HG02798 (cell line): ENCODE measurements at regions not wholly inside any gene's neighbourhood (a gene's known extent, or its start where the extent isn't known, plus 50 kb on each side); places are given as distances from the start of the nearest gene placed in this dataset.
"Not testable (repeated sequence)": the region's sequence is repeated elsewhere in the genome, so short reads cannot be mapped to it uniquely, and the experiment has no call there.

Source experiments
- ATAC-seq: cut with Tn5 transposase; IDR thresholded peaks from one replicate; pipeline ENCODE4 v1.9.1; 2021; ENCODE audit warnings: mild to moderate bottlenecking; ENCODE audit not compliant: unreplicated experiment, poor library complexity

DNA sequence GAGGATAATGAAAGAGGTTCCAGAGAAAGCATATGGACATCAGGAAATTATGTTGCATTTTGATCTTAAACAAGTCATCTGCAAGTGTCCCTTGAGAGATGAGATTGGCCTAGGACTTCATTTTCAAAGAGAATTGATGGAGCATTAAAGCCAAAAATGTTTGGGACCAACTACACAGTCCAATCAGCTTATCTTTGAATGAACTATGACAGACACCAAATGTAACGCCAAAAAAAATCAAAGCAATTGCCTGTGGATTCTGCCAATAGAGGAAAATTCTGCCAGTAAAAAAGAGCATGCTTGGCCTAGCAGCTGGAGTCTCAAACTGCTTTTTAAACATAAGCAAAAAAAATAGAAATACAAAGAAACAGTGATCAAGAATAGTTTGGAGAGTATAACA, 594.5 kb upstream of the CHAC2 start:
- ATAC-seq: no peak

DNA sequence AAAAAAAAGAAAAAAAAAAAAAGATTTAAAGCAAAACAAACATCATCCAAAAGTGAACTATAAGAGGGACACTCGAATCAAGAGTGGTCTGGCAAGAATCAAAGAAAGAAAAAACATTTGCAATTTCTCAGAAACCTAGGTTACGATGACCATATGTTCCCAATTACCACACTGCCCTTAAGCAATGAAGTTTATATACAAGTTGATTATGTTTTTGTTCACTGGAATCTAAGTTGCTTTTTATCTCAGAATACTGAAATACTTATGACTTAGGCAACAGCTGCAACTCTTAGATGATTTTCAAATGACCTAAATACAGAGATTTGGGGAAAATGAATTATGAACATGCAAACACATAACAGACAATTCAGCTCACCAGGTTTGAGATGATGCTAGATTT, 597.1 kb upstream of the CHAC2 start:
- ATAC-seq: no peak

DNA sequence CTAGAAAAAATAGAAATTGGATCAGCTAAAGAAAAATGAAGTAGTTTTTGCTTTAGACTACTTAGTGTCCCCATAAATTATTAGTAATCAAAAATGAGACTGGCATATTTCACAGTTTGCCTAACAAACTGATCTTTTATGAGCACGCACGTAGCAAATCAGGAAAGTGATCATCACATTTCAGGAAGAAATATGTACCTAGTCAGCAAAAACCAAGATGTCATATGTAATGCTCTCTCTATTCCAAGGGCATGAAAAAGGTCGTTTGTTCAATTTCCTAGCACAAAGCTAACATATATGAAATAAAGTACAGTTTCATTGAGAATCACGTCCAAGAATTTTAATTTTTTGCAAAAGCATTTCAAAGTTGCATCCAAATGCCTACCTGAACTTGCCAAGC, 600.4 kb upstream of the CHAC2 start:
- ATAC-seq: no peak

DNA sequence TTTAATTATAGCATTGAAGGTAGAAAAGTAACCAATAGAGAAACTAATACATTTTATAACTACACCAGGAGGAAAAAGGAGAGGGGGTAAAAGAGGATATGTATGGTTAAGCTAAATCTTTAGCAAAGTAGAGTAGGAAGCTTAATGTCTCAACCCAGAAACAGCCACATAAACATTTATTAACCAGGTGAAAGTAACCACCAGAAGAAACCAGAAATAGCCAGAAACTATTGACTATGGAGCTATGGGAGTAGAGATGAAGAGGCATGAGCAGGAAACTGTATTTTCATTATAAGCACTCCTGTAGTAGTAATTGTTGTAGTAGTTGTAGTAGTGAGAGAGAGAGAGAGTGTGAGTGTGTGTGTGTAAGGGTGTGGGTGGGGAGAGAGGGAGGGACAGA, 617.5 kb upstream of the CHAC2 start:
- no peak for ATAC-seq

DNA sequence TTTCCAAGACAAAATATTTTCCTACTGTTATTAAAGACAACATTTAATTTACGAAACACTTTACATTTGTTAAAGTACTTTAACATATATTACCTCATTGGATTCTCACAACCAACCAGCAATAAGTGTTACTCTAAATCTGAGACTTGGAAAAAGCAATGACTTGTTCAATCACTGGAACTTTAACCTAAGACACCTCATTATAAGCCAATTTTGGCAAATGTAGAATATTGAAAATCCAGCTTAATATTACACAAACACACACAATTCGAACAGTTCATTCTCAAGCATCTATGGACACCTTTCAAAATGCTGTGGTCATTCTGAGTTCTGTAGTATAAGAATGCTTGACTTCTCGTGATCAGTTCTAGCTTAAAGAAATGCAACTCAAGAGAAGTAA, 619.4 kb upstream of the CHAC2 start:
- ATAC-seq: no peak

DNA sequence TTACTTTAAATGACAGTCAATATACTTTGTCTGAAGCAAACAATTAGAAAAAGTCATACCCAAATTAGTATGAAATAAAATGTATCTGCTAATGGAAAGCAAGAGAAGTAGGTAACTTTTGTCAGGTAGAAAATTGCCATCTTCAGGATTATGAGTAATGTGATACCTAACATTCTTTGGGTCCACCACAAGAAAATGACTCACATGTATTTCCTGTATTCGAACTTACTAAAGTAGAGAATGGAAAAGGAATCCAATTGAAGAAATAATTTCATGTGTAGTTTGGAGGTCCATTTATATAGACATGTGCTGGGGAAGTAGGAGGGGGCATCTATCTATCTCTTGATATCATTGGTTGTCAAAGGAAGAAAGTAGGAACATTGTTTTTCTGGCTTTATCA, 636.2 kb upstream of the CHAC2 start:
- no peak for ATAC-seq

DNA sequence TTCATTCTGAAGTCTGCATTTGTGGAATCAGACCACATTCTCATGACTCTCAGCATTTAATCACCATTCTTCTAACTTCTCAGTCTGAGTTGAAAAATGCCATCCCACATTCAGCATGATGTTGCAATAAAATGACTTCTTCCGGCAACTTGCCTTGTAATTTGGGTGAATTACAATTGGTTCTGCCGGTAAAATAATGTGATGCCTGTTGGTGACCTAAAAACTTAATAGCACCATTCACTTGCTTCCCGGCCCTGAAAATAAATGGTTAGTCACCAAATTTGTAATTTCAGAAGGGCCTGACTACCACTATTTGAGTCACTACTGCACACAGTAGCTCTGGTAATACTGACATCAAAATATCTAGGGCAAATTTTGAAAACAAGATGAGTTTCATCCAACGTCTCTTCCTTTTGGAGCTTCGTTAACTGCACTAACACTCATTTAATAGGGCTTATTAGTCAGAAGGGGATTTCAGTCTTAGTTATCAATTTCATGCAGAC, 637.1 kb upstream of the CHAC2 start:
- ATAC-seq: no peak

DNA sequence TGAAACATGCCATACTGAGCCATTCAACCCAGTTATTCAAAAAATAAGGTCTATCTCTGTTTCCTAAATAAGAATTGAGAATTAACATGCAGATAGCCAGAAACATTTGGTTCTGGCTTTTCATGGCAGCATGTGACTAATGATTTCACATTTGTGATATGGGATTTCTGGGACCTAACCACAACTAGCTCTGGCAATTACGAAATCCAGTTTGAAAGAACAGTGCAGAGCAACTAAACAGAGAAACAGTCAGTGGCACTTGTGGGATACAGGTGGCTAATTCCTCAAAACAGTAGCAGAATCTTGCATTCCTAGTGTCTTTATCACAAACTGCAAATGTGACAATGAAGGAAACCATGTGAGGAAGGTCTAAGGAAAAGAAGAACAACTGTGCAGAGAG, 637.8 kb upstream of the CHAC2 start:
- ATAC-seq: no peak

DNA sequence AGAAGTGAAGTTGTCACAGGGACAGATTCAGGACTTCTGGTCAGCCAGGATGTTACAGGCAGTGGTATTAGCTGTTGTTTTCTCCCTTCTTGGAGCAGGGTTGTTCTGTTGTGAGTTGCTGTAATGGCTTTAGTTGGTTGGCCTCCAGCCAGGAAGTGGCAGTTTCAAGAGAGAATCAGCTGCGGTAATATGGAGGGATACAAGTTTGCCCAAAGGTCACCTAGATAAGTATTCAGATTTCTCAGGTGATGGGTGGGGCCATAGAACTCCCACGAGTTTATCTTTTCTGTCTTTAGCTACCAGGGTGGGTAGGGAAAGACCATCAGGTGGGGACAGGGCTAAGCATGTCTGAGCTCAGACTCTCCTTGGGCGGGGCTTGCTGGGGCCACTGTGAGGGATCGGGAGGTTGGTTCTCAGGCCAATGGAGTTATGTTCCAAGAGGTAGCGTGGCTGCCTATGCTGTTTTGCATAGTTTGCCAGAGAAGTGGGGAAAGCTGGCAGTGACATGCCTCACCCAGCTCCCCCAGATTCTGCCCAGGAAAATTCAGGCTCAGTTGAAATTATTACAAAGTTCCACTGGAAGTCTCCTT, 640.4 kb upstream of the CHAC2 start:
- ATAC-seq: no peak

DNA sequence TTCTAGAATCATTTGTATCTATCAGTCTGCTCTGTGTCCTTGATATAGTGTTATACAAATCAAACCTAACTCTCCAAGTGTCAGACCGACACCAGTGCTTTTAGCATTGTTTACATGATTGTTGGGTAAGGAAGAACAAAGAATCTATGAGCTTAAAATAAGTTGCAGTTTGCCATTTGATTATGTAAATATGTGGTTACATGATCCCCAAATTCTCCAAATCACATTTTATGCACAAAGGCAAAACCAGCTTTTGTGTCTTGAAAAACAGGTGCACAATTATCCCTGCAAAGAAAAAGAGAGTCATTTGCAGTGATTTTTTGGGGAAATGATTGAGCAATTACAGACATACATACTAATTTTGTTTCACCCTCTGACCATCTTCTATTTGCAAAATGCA, 652.6 kb upstream of the CHAC2 start:
- ATAC-seq: no peak

DNA sequence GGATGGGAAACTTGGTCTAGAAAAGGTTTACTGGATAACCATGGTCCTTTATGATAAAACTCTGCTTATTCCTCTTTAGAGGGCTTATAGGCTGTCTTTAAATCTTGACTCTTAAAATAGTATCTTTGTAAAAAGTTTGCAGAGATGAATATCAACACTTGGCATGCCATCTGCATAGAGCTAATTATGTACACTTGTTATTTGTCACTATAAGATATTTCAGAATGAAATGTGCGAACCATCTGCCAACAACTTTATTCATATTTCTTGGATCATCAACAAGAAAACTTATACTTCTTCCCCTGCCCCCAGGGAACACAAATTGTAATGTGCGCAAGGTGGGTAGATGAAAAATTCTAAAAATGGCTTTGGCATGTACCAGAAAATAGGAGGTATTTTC, 653.0 kb upstream of the CHAC2 start:
- no peak for ATAC-seq

DNA sequence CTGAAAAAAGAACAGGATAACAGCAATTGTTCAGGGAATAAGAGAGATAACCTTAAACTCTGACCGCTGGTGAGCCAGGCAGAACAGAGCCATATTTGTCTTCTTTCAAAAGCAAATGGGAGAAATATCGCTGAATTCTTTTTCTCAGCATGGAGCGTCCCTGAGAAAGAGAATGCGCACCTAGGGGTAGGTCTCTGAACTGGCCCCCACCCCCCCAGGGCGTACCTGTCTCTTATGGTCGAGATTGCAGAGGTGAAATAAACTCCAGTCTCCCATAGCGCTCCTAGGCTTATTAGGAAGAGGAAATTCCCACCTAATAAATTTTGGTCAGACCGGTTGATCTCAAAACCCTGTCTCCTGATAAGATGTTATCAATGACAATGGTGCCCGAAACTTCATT, 655.2 kb upstream of the CHAC2 start:
- not testable (repeated sequence) for ATAC-seq

DNA sequence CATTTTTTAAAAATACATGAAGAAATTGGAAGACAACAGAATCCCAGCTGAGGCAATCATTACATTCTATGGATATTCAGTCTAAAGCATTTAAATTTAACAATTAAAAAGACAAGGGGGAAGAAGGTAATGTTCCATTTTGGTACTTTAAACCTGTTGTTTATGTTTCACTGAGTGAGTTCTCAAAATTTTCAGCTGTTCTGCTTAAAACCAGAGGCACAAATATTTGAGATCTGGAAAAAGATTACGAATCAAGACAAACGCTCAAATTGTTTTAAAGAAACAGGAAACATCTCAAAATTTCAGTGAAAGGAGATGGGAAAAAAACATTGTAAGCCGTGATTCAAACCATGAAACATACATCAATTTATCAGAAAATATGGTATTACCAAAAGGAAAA, 656.2 kb upstream of the CHAC2 start:
- ATAC-seq: no peak

DNA sequence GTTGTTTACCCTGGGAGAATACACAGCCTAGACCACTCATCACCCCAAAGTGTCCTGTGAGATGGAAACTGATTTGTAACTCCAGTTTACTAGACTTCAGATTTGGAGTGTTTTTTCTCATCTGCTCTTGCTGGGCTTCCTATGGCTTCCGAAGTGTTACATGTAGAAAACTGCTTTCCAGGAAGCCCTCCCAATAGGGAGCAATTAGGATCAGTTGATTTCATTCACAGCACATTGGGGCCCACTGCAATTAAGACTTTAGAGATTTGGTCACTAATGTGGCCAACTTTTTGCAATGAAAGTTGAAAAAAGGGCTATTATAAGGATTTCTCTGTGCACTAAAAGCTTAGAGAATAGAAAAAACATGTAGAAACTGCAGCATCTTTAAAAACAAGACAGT, 656.6 kb upstream of the CHAC2 start:
- ATAC-seq: no peak

DNA sequence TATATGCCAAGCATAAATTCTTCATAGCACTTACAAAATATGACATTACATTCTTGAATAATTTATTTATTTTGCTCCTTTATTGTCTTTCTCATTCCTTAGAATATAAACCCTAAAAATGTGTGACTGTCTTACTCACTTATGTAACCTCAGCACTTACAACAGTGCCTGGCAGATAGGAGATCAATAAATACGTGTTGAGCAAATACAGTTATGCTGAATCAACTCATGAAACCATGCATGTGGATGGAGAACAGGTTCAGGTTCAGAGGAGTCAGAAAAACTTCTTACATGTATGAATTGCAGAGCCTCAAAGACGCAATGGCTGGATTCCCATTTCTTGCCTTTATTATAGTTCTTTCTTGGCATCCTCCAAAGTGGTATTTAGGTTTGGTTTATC, 659.4 kb upstream of the CHAC2 start:
- no peak for ATAC-seq

DNA sequence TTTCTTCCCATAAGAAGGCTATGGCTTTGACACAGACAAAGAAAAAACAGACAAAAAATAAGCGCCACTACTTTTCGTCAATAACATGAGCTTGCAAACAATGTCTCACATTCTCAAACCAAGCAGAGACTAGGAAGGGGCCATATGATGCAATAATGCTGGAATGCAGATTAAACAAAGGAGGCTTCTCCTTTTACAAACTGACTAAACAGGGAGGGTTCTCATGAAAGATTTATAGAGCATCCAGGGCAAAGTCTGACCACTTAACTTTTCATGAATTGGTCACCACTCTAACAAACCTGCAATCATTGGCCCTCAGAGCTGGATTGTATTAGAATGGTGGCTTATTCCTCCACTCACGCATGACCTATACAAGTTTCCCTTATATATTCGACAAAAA, 663.3 kb upstream of the CHAC2 start:
- no peak for ATAC-seq

DNA sequence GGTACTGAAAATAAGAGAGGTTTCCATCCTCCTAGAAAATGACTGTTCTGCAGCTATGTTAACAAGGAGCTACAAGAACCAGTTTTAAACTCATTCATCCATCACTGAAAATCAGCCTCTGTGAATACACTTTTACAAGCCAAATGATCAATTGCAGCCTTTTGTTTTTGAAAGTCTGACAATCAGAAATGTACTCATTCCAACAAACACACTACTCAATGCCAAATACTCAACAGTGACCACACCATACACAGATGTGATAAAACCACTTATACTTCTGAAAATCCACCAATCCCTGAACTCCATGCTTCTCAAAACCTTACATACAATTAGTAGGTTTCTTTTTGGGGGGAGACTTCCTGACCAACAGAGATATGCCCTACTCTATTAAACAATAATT, 663.9 kb upstream of the CHAC2 start:
- ATAC-seq: no peak

DNA sequence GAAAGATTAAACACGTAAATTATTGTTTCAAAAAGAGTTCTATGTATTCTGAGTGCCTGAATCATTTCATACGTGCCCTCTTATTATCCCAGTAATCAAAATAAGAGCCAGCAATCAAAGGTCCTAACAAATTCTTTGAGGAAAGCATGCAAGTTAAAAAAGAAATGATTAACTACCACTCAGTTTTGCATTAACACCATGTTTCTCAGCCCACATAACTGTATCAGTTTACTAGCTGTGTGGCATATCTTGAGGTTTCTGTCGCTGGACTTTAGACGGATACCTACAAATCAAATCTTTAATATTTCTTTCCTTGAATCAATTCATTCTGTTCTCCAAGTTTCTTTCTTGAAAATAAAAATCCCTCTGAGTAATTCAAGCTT, 668.9 kb upstream of the CHAC2 start:
- ATAC-seq: no peak

DNA sequence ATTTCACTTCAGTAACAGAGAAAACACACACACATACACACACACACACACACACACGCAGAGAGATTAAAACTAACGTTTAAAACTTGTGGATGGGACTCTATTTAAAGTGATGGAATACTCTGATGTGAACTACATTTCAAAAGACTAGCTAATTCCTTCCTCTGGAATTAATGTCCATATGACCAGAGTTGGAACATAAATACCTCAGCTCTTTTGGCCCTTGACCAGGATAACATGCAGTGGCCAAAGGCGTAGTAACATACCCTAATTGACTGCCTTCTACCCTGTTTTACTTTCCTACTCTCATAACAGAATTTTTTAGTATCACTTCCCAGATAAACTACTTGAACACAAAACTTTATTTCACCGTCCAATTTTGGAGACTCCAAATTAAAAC, 671.3 kb upstream of the CHAC2 start:
- no peak for ATAC-seq

DNA sequence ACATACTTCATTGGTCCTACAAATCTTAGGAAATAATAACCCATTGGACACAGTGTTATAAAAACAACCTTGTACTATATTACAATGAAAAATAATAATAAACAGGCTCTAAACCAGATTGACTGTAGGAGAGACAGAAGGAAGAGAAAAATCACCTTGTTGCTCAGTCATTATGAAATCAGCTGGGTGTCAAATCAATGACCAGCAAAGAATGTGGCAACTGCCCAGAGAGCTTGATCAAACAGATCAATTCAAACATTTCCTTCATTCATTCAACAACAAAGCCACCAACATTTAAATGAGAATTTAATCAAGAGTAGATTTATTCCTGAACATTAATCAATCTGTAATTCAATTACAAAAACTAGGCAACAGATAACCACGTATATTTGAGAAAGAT, 671.9 kb upstream of the CHAC2 start:
- ATAC-seq: no peak

DNA sequence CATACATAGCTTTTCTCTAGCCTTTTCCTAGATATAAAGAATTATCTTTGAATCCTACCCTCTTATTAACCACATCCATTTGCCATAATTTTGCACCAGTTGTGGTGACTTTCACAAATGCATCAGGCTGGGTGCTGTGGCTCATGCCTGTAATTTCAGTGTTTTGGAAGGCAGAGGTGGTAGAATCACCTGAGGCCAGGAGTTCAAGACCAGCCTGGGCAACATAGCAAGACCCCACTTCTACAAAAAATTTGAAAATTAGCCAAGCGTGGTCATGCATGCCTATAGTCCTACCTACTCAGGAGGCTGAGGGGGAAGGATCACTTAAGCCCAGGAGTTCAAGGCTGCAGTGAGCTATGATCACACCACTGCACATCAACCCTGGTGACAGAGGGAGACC, 672.4 kb upstream of the CHAC2 start:
- ATAC-seq: no peak

DNA sequence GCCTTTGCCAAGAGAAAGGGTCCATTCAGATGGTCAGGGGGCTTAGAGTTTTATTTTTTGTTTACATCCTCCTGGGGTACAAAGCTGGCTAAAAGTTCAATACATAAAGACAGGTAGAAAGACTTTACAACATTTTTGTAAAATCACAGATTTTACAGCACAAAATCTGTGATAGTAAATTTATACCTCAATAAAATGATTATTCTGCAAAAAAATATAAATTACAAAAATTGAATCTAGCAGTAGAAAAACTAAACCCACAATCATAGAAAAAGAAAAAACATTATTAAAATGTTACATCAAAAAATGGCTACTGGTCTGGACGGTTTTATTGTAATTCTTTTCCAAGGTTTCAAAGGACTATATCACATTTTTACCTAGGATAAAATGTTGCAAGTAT, 674.2 kb upstream of the CHAC2 start:
- no peak for ATAC-seq

DNA sequence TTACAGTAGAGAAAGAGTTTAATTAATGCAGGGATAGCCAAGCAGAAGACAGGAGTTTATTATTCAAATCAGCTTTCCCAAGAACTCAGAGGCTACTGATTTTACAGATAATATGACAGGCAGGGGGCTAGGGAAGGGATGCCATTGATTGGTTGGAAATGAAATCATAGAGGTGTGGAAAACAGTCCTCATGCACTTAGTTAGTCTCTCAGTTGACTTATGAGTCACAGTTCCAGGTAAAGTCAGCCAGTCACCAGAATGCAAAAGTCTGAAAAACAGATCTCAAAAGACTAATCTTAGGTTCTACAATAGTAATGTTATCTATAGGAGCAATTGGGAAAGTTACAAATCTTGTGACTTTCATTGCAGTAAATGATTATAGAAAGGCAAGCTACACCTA, 676.4 kb upstream of the CHAC2 start:
- ATAC-seq: no peak
